Right atrium auricular region (tissue), 2 donors: ENCODE measurements at regions not wholly inside any gene's neighbourhood (a gene's known extent, or its start where the extent isn't known, plus 50 kb on each side); places are given as distances from the start of the nearest gene placed in this dataset.
"Not testable (repeated sequence)": the region's sequence is repeated elsewhere in the genome, so short reads cannot be mapped to it uniquely, and the experiment has no call there.

ENCODE experiments used
- DNase-seq: peaks from one replicate; pipeline ENCODE4 v3.0.0-alpha.2; 2019; ENCODE audit warnings: low spot score
- H3K27ac ChIP-seq, 2 donors: fragments of 200-600 bp; sonication (generic); 1 replicate in 1 of 2; 2 replicates in 1 of 2; pipeline ENCODE4 v1.5.1; 2016 to 2019
- H3K27me3 ChIP-seq, 2 donors: fragments of 200-600 bp; sonication (generic); one replicate each; pipeline versions ENCODE4 v1.5.1 to v1.6.0; 2017 to 2019
- H3K36me3 ChIP-seq: fragments of 200-600 bp; sonication (generic); one replicate; pipeline ENCODE4 v1.5.1; 2016
- H3K4me1 ChIP-seq, 2 donors: fragments of 200-600 bp; sonication (generic); one replicate each; pipeline versions ENCODE4 v1.5.1 to v1.6.0; 2017 to 2019
- H3K4me3 ChIP-seq, 2 donors: fragments of 200-600 bp; sonication (generic); 1 replicate in 1 of 2; 2 replicates in 1 of 2; pipeline ENCODE4 v1.5.1; 2017 to 2019; ENCODE audit warnings: mild to moderate bottlenecking in 1 of 2, moderate library complexity in 1 of 2
- H3K9me3 ChIP-seq, 2 donors: fragments of 200-600 bp; sonication (generic); one replicate each; pipeline ENCODE4 v1.5.1; 2019
- TF ChIP-seq, protein P1 (sequence below), 2 donors: fragments of 200-600 bp; sonication (generic); IDR thresholded peaks; one replicate each; pipeline ENCODE4 v1.5.1; 2019; ENCODE audit warnings: antibody characterized with exemption in 2 of 2

DNA sequence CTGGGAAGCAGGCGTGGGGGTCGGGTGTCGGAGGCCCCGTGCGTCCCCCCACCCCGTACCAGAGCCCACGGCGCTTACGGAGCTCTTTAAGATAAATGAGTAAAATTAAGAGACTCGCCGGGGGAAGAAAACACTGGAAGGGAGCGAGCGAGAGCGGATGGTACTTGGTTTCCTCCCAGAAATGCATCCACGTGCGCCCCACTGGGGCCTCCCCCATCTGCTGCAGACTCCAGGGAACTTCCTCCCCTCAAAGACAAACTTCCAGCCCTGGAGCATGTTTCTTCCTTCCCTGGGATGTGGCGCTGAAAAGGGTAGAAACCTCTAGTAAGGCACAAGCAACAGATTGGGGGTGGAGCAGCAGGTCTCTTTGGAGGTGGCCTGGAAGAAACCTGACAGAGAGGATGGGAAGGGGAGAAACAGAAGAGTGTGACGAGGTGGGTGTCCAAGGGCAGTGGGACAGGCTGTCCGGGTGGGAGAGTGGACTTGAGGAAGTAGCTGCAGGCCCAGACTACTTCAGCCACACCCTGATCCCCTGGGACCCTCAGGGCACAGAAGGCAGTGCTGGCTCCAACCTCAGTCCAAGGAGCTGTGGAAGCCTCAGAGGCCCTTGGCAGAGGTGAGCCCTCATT lies 91.2 kb downstream of the TRIM43 start:
- peak overlapping the region; percentile 35 to 46 for H3K4me3 ChIP-seq
- peaks cover 0 to 15% of the 10 kb centered on the region in 2 donors for H3K4me1 ChIP-seq
- not testable (repeated sequence) for H3K9me3 ChIP-seq, H3K27me3 ChIP-seq, DNase-seq, H3K36me3 ChIP-seq
- H3K27ac ChIP-seq, result peak overlapping the region; percentile 74 to 80

DNA sequence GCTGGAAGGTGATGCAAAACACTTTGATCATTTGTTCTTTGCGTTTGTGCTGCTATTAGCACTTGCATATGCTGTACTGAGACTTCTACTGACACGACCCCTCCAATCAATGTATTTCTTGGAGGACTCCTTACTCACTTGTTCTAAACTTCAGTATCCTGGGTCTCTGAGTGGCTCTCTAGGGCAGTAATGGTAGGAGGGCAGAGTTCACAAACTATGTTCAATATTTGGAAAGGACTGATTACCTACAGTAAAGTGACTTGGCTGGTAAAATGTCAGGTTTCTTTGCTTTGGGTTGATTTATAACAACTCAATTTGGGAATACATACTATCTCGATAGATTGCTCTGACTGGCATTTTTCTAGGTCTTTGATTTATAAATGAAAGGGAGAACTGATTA lies 93.7 kb downstream of the TRIM43 start:
- Histone ChIP-seq H3K9me3 (no peaks in the 10 kb centered on the region), H3K4me3 (no peak overlapping the region), H3K27me3 (no peaks in the 10 kb centered on the region), H3K36me3 (no peaks in the 10 kb centered on the region), H3K4me1 (peaks cover 0 to 15% of the 10 kb centered on the region in 2 donors), H3K27ac (no peak overlapping the region)
- DNase-seq, result no peak
- TF ChIP-seq, protein P1, sequence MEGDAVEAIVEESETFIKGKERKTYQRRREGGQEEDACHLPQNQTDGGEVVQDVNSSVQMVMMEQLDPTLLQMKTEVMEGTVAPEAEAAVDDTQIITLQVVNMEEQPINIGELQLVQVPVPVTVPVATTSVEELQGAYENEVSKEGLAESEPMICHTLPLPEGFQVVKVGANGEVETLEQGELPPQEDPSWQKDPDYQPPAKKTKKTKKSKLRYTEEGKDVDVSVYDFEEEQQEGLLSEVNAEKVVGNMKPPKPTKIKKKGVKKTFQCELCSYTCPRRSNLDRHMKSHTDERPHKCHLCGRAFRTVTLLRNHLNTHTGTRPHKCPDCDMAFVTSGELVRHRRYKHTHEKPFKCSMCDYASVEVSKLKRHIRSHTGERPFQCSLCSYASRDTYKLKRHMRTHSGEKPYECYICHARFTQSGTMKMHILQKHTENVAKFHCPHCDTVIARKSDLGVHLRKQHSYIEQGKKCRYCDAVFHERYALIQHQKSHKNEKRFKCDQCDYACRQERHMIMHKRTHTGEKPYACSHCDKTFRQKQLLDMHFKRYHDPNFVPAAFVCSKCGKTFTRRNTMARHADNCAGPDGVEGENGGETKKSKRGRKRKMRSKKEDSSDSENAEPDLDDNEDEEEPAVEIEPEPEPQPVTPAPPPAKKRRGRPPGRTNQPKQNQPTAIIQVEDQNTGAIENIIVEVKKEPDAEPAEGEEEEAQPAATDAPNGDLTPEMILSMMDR (IDR thresholded peaks at IDR 0.05), result no peak

DNA sequence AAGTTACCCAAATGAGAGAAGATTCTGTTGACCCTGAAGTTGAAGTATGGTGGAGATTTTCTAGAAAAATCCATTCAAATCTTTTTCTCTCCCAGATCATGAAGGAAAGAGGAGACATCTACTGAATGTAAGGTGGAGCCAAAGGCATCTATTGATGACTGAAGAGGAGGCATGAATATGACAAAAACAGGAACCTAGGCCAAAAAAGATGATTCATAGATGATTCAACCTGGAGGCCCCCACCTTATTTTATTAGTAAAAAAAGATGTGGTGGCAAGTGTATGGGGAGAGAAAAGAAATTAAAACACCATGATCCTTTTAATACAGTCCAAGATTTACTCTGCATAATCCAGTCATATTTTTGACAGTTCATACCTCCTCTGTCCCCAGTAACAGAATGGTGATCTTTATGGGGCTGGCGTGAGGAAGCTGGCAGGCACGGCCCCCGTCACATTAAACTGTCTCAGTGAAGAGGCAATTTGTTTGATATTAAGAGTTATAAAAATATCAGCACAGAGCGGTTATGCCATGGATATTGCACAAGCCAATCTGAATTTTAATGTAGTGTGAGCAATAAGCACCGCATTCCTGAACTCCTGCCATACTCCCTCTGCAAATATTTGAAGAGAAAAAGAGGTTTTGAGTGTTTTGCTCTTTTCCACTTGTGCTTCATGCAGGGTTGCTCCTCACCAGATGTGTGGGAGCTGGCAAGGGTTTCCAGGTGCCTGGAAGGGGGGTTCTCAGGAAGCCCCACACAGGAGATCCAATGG lies 94.4 kb downstream of the TRIM43 start:
- not testable (repeated sequence) for H3K36me3 ChIP-seq, H3K4me3 ChIP-seq, H3K9me3 ChIP-seq, DNase-seq, H3K27me3 ChIP-seq
- Histone ChIP-seq H3K27ac (peak overlapping the region in 1 of 2 donors; percentile 31), H3K4me1 (peaks cover 0 to 15% of the 10 kb centered on the region in 2 donors)

DNA sequence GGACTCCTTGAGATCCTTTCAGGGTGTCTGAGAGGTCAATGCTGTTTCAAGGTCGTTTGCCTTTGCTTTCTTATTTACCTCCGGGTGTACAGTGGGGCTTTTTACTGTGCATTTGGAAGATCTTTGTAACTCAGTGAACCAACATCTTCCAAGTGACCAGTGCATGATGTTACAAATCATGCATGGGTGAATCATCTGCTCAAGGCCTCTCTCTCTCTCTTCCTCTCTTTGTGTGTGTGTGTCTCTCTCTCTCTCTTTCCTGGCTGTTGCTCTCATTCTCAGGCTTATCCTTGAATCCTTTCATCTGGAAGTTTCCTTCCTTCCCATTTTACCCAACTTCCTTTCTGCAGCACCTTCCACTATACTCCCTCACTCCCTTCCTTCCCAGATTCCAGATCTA lies 96.1 kb downstream of the TRIM43 start:
- not testable (repeated sequence) for H3K27ac ChIP-seq, H3K4me1 ChIP-seq

DNA sequence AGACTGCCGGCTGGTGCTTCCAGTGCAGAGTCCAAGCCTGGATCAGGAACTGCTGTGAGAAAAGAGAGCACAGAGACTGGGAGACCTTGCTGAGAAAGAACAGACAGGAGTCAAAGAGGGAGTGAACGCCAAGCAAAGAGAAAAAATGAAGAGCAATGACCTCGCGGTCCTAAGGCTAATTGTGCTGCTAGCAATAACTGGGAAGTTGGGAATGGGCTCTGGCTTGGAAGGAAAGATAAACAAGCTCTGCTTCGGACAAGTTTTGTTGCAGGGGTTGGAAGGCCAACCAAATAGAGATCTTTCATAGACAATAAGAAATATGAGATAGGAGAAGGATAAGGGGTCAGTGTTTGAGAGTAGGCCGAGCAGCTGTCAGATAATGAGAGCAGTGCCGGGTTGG lies 99.4 kb downstream of the TRIM43 start:
- not testable (repeated sequence) for DNase-seq, H3K4me1 ChIP-seq, H3K36me3 ChIP-seq, H3K4me3 ChIP-seq, H3K27ac ChIP-seq, H3K9me3 ChIP-seq, H3K27me3 ChIP-seq

More for the DNA sequence above, 96.1 kb downstream of the TRIM43 start:
- not testable (repeated sequence) for DNase-seq, H3K36me3 ChIP-seq, H3K27me3 ChIP-seq, H3K4me3 ChIP-seq, H3K9me3 ChIP-seq

DNA sequence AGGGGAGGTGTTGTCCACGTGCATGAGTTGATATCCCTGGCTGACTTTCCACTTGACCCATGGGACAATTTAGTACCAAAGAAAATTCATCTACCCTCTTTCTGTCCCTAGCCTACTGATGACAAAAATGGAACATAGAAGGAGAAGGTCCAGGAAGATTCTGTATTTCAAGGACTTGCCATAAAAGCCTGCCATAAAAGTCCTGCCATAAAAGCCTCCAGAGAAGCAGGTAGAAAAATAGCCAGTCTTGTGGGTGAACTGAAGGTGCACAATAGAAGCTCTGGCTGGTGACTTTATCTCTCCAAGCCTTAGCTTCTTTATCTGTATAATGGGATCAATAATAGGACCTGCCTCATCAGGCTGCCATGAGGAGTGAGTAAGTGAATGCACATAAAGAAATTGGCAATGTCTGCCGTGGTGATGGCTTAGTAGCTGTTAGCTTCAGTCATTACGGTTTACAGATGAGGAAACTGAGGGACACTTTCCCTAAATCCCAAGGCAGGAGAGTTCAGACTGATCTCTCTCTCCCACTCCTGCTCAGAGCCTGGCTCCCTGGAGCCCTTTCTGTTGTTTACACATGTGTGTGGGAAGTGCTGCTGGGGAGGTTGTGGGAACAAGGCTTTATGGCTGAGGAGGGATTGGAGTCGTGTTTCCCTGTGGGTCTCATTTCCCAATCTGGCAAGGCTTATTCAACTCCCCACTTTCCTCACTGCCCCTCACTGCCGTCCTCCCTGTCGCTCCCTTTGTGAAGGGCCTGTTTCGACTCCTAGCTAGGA lies 101.5 kb downstream of the TRIM43 start:
- not testable (repeated sequence) for H3K27ac ChIP-seq, H3K4me3 ChIP-seq, DNase-seq, H3K36me3 ChIP-seq, H3K9me3 ChIP-seq, H3K4me1 ChIP-seq, H3K27me3 ChIP-seq

DNA sequence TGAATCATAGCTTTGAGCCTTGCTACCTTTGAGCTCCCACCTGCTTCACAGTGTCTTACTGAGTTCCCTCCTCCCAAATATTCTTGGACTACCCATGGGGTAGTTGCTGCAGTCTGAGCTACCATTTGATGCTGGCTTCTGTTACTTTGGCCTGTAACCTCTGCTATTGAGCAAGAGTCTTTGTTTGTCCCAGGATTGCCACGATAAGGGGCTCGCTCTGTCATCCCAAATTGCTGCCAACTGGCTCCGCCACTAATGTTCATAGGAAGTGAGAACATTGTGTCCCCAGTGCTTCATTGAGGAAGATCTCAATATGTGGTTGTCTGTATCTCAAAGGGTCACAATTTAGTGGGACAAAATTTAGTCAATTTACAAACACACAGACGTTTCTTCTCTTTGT lies 103.8 kb downstream of the TRIM43 start:
- Histone ChIP-seq H3K4me1 (no peaks in the 10 kb centered on the region), H3K4me3 (no peak overlapping the region), H3K27me3 (no peaks in the 10 kb centered on the region), H3K27ac (peak overlapping the region in 1 of 2 donors; percentile 45), H3K36me3 (no peaks in the 10 kb centered on the region), H3K9me3 (no peaks in the 10 kb centered on the region)
- TF ChIP-seq, protein P1 (IDR thresholded peaks at IDR 0.05), result no peak
- peak; percentile 93 for DNase-seq

DNA sequence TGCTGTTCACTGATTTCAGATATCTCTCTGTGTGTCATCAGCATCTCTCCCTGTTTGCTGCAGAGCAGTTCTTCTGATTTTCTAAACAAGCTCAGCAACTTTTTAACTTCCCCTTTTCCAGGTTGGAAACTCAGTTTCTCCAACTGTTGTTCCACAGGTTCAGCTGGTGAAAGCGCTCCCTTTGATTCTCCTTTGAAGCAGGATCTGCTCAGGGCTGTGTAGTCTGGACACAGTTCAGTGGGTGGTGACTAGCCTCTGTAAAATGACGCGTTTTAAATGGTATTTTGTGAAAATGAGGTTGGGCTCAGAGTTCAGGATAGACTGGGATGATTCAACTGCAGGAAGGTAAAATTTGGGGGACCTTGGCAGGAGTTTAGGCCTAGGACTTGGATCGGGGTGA lies 106.3 kb downstream of the TRIM43 start:
- no peaks in the 10 kb centered on the region for H3K4me1 ChIP-seq
- no peaks in the 10 kb centered on the region for H3K9me3 ChIP-seq
- H3K27me3 ChIP-seq, result no peaks in the 10 kb centered on the region
- no peak for DNase-seq
- H3K27ac ChIP-seq, result no peak overlapping the region
- TF ChIP-seq, protein P1 (IDR thresholded peaks at IDR 0.05), result no peak
- H3K4me3 ChIP-seq, result no peak overlapping the region
- H3K36me3 ChIP-seq, result no peaks in the 10 kb centered on the region

DNA sequence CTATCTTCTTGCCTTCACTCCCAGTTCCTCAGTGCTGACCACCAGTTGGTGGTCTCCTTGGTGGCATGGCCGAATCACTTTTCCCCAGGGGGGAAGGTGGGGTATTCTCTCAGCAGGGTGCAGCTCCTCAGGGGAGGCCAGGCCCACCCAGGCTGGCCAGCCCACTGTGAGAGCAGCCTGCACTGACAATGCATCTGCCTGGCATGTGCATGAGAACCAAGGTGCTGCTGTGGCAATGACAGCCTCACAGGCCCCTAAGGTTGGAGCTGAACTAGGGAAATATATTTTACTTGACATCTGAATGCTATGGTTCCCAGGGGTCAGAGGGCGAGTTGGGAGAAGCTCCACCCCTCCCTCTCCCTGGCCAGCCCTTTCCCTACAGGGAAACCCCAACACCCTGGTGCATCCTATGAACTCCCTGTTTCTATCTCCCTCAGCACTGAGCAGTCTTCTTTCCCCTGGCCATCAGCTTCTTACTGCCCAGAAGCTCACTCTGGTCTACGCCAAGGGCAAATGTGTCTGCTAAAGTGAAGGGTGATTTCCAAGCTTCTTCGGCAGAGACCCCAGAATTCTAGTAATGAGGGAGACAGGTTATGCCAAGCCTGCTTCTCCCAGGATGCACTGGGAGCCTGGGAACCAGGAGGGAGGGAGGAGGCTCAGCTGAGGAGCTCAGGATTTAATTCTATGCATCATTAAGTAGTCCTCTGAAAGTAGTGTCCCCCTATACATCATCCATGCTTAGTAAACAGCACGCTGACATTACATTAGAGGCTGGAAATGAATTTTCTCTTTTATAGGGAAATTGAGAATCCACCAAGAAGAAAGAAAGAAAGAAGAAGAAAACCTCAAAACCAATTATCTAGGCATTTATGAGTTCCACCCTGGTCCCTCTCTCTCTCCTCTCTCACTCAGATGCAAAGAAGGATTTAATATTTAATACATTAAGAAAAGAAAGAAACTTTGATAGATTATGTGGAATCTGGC lies 107.7 kb downstream of the TRIM43 start:
- H3K27ac ChIP-seq, DNase-seq, H3K4me1 ChIP-seq, H3K36me3 ChIP-seq, H3K9me3 ChIP-seq, H3K4me3 ChIP-seq, H3K27me3 ChIP-seq: not testable (repeated sequence)
